WI38 (cell line): ENCODE measurements at regions not wholly inside any gene's neighbourhood (a gene's known extent, or its start where the extent isn't known, plus 50 kb on each side); places are given as distances from the start of the nearest gene placed in this dataset.
"Not testable (repeated sequence)": the region's sequence is repeated elsewhere in the genome, so short reads cannot be mapped to it uniquely, and the experiment has no call there.

Source experiments
- H3K4me3 ChIP-seq: 2 replicates; pipeline ENCODE4 v1.5.1; 2011; ENCODE audit warnings: low read depth, mild to moderate bottlenecking, control low read depth, low read length
- TF ChIP-seq, protein P1 (sequence below): IDR thresholded peaks from 2 replicates; pipeline ENCODE4 v1.5.1; 2012; ENCODE audit warnings: low read depth, mild to moderate bottlenecking, control low read depth, low read length

DNA sequence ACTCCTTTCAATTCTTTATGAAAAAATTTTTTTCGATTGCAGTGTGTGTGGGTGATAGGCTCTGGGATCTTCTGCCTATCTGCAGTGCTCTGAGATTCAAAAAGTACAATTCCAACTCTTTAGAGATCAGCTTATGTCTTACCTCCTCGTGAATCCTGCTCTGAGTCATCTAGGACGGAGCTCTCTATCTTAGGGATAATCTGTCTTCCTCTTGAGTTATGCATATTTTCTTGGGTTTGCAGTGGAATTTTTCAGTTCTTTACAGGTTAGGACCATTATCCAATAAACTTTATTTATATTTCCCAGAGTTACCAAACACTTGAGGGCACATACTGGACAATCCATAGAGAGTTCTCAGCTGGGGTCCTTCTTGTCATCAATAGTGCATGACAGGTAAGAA, 428.6 kb downstream of the ACTR3B start:
- no peak overlapping the region for H3K4me3 ChIP-seq
- TF ChIP-seq, protein P1, sequence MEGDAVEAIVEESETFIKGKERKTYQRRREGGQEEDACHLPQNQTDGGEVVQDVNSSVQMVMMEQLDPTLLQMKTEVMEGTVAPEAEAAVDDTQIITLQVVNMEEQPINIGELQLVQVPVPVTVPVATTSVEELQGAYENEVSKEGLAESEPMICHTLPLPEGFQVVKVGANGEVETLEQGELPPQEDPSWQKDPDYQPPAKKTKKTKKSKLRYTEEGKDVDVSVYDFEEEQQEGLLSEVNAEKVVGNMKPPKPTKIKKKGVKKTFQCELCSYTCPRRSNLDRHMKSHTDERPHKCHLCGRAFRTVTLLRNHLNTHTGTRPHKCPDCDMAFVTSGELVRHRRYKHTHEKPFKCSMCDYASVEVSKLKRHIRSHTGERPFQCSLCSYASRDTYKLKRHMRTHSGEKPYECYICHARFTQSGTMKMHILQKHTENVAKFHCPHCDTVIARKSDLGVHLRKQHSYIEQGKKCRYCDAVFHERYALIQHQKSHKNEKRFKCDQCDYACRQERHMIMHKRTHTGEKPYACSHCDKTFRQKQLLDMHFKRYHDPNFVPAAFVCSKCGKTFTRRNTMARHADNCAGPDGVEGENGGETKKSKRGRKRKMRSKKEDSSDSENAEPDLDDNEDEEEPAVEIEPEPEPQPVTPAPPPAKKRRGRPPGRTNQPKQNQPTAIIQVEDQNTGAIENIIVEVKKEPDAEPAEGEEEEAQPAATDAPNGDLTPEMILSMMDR, result no peak

- TF ChIP-seq, protein P1, result no peak
- no peak overlapping the region for H3K4me3 ChIP-seq
Observed at GRCh38 chr7:153188630-153189029, 429.1 kb downstream of the ACTR3B start.

- TF ChIP-seq, protein P1, result no peak
Observed at GRCh38 chr7:153190452-153190851, 430.9 kb downstream of the ACTR3B start.

DNA sequence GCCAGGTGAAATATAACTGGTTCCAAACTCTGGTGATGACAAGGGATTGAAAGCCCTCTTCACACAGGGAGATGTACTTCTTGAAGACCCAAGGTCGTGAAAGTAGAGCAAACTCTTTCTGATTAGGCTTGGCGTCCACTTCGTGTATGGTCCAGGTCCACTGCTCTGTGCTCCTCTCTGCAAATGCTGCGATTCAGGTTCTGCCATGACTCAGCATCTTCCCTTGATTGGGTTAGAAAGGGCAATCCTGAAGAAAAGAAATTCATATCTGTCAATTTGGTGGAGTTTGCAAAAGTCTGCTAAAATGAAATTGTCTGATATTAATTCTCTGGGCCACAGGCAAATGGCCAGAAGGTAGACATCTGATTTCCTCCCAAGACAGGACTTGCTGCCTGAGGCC, 431.4 kb downstream of the ACTR3B start:
- TF ChIP-seq, protein P1, result no peak

More at GRCh38 chr7:153190452-153190851, 430.9 kb downstream of the ACTR3B start:
- no peak overlapping the region for H3K4me3 ChIP-seq

GRCh38 chr7:153193144-153193595, 433.6 kb downstream of the ACTR3B start:
- H3K4me3 ChIP-seq, result no peak overlapping the region
- TF ChIP-seq, protein P1, result no peak

More for the DNA sequence above, 431.4 kb downstream of the ACTR3B start:
- H3K4me3 ChIP-seq, result no peak overlapping the region

GRCh38 chr7:153217032-153217431, 457.5 kb downstream of the ACTR3B start:
- H3K4me3 ChIP-seq, result no peak overlapping the region
- TF ChIP-seq, protein P1, result no peak

- TF ChIP-seq, protein P1, result no peak
- no peak overlapping the region for H3K4me3 ChIP-seq
Observed at GRCh38 chr7:153224890-153225289, 465.3 kb downstream of the ACTR3B start.

GRCh38 chr7:153245136-153245535, 485.6 kb downstream of the ACTR3B start:
- not testable (repeated sequence) for H3K4me3 ChIP-seq
